ENCODE measurements at regions not wholly inside any gene's neighbourhood (a gene's known extent, or its start where the extent isn't known, plus 50 kb on each side); places are given as distances from the start of the nearest gene placed in this dataset.

GRCh38 chr4:137623013-137623412 lies 90.7 kb upstream of the PCDH18 start:
- CTCF ChIA-PET: no interaction called here

GRCh38 chr4:137621056-137621455 lies 88.8 kb upstream of the PCDH18 start:
- ATAC-seq (no peak), DNase-seq (ENCODE audit: low read depth, low spot score) (no peak)
- Histone ChIP-seq H3K27me3 (ENCODE audit: control insufficient read depth, insufficient read depth, low read length) (no peaks in the 10 kb centered on the region), H3K4me1 (ENCODE audit: control insufficient read depth, insufficient read depth, low read length) (no peaks in the 10 kb centered on the region), H3K36me3 (ENCODE audit: control insufficient read depth, insufficient read depth, low read length) (no peaks in the 10 kb centered on the region), H3K27ac (ENCODE audit: low read length) (no peak overlapping the region), H3K4me3 (ENCODE audit: low read depth in 2 of 2, low read length in 2 of 2) (no peak overlapping the region), H3K9me3 (ENCODE audit: control insufficient read depth, insufficient read depth, low read depth, low read length) (no peaks in the 10 kb centered on the region)
- intact Hi-C loops (cut with micrococcal nuclease; ENCODE audit: unreplicated experiment) (no loop called here), in situ Hi-C loops (cut with HindIII; ENCODE audit: low pct_unique_long_range_greater_than_20kb, low sequenced_read_pairs) (no loop called here)
- CTCF ChIA-PET: no interaction called here
- POLR2A ChIA-PET: no interaction called here
- TF ChIP-seq TCF7L2 (IDR thresholded peaks at IDR 0.05; ENCODE audit: low read depth, low read length) (no peak), REST (IDR thresholded peaks at IDR 0.05; ENCODE audit: insufficient read depth in 1 of 2, low read depth in 2 of 2, low read length in 1 of 2) (no peak), POLR2AphosphoS5 (IDR thresholded peaks at IDR 0.05; ENCODE audit: low read depth, low read length) (no peak), SIN3A (IDR thresholded peaks at IDR 0.05; ENCODE audit: borderline replicate concordance, insufficient read depth, low read depth, low read length) (no peak)
- TF ChIP-seq, protein P1, sequence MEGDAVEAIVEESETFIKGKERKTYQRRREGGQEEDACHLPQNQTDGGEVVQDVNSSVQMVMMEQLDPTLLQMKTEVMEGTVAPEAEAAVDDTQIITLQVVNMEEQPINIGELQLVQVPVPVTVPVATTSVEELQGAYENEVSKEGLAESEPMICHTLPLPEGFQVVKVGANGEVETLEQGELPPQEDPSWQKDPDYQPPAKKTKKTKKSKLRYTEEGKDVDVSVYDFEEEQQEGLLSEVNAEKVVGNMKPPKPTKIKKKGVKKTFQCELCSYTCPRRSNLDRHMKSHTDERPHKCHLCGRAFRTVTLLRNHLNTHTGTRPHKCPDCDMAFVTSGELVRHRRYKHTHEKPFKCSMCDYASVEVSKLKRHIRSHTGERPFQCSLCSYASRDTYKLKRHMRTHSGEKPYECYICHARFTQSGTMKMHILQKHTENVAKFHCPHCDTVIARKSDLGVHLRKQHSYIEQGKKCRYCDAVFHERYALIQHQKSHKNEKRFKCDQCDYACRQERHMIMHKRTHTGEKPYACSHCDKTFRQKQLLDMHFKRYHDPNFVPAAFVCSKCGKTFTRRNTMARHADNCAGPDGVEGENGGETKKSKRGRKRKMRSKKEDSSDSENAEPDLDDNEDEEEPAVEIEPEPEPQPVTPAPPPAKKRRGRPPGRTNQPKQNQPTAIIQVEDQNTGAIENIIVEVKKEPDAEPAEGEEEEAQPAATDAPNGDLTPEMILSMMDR (IDR thresholded peaks at IDR 0.05): no peak
- no TSS peak for BruUV-seq (replicated peaks)

More at GRCh38 chr4:137623013-137623412, 90.7 kb upstream of the PCDH18 start:
- Histone ChIP-seq H3K4me1 (ENCODE audit: control insufficient read depth, insufficient read depth, low read length) (no peaks in the 10 kb centered on the region), H3K36me3 (ENCODE audit: control insufficient read depth, insufficient read depth, low read length) (no peaks in the 10 kb centered on the region), H3K27ac (ENCODE audit: low read length) (no peak overlapping the region), H3K9me3 (ENCODE audit: control insufficient read depth, insufficient read depth, low read depth, low read length) (no peaks in the 10 kb centered on the region), H3K4me3 (ENCODE audit: low read depth in 2 of 2, low read length in 2 of 2) (no peak overlapping the region), H3K27me3 (ENCODE audit: control insufficient read depth, insufficient read depth, low read length) (no peaks in the 10 kb centered on the region)
- DNase-seq (ENCODE audit: low read depth, low spot score): no peak
- intact Hi-C loops (cut with micrococcal nuclease; ENCODE audit: unreplicated experiment): no loop called here
- POLR2A ChIA-PET: no interaction called here
- no TSS peak for BruUV-seq (replicated peaks)
- ATAC-seq: no peak
- TF ChIP-seq TCF7L2 (IDR thresholded peaks at IDR 0.05; ENCODE audit: low read depth, low read length) (no peak), POLR2AphosphoS5 (IDR thresholded peaks at IDR 0.05; ENCODE audit: low read depth, low read length) (no peak), REST (IDR thresholded peaks at IDR 0.05; ENCODE audit: insufficient read depth in 1 of 2, low read depth in 2 of 2, low read length in 1 of 2) (no peak), SIN3A (IDR thresholded peaks at IDR 0.05; ENCODE audit: borderline replicate concordance, insufficient read depth, low read depth, low read length) (no peak)
- TF ChIP-seq, protein P1 (IDR thresholded peaks at IDR 0.05): no peak
- in situ Hi-C loops (cut with HindIII; ENCODE audit: low pct_unique_long_range_greater_than_20kb, low sequenced_read_pairs): no loop called here

All from Panc1 (cell line).